Fibroblast of pulmonary artery (primary cell): ENCODE measurements at regions not wholly inside any gene's neighbourhood (a gene's known extent, or its start where the extent isn't known, plus 50 kb on each side); places are given as distances from the start of the nearest gene placed in this dataset.

Experiments used
- DNase-seq: peaks from one replicate; pipeline ENCODE4 v3.0.0-alpha.2; 2010; ENCODE audit warnings: low read depth
- H3K4me3 ChIP-seq: replicated peaks from 2 replicates; pipeline ENCODE4 v1.5.1; 2011; ENCODE audit warnings: low read depth, mild to moderate bottlenecking, control low read depth, low read length, moderate library complexity
- CTCF ChIP-seq: IDR thresholded peaks from 2 replicates; pipeline ENCODE4 v1.5.1; 2011; ENCODE audit warnings: mild to moderate bottlenecking, control low read depth, low read length, inconsistent platforms; ENCODE audit errors: missing control alignments

GRCh38 chr1:79777481-79778219 lies 771.1 kb upstream of the ADGRL4 start:
- no peak for TF ChIP-seq CTCF
- no peak overlapping the region for H3K4me3 ChIP-seq
- DNase-seq: no peak

GRCh38 chr1:79775402-79775801 lies 768.9 kb upstream of the ADGRL4 start:
- DNase-seq: no peak
- H3K4me3 ChIP-seq: no peak overlapping the region
- no peak for TF ChIP-seq CTCF

GRCh38 chr1:79773385-79773784 lies 766.9 kb upstream of the ADGRL4 start:
- TF ChIP-seq CTCF: no peak
- no peak for DNase-seq
- H3K4me3 ChIP-seq: no peak overlapping the region

GRCh38 chr1:79762461-79762860 lies 755.9 kb upstream of the ADGRL4 start:
- no peak overlapping the region for H3K4me3 ChIP-seq
- TF ChIP-seq CTCF: no peak
- no peak for DNase-seq

- DNase-seq: peak; percentile 65
- no peak for TF ChIP-seq CTCF
- no peak overlapping the region for H3K4me3 ChIP-seq
These were observed 754.0 kb upstream of the ADGRL4 start for GRCh38 chr1:79760531-79760930.

GRCh38 chr1:79749607-79750006 lies 743.1 kb upstream of the ADGRL4 start:
- DNase-seq: no peak
- TF ChIP-seq CTCF: no peak

GRCh38 chr1:79745929-79746328 lies 739.4 kb upstream of the ADGRL4 start:
- no peak for TF ChIP-seq CTCF
- H3K4me3 ChIP-seq: no peak overlapping the region
- DNase-seq: no peak

More at GRCh38 chr1:79749607-79750006, 743.1 kb upstream of the ADGRL4 start:
- H3K4me3 ChIP-seq: no peak overlapping the region
